Right lobe of liver (tissue), 4 donors: ENCODE measurements at regions not wholly inside any gene's neighbourhood (a gene's known extent, or its start where the extent isn't known, plus 50 kb on each side); places are given as distances from the start of the nearest gene placed in this dataset.

ENCODE experiments used
- CTCF ChIP-seq, 4 donors: fragments of 200-600 bp in 3 of 4; fragments of 450-650 bp in 1 of 4; IDR thresholded peaks; one replicate each; pipeline versions ENCODE4 v1.5.1 to v1.8.0; 2016 to 2022; ENCODE audit warnings: antibody characterized with exemption in 4 of 4, mild to moderate bottlenecking in 2 of 4
- POLR2A ChIP-seq: fragments of 450-650 bp; IDR thresholded peaks from one replicate; pipeline ENCODE4 v1.6.1; 2017; ENCODE audit warnings: antibody characterized with exemption, mild to moderate bottlenecking
- donor health status: DM: no; HTN: no; CAD: no.
- donor health status: DM: no; HTN: no; CAD: no.
- donor health status: DM: no; HTN: yes; CAD: no.

DNA sequence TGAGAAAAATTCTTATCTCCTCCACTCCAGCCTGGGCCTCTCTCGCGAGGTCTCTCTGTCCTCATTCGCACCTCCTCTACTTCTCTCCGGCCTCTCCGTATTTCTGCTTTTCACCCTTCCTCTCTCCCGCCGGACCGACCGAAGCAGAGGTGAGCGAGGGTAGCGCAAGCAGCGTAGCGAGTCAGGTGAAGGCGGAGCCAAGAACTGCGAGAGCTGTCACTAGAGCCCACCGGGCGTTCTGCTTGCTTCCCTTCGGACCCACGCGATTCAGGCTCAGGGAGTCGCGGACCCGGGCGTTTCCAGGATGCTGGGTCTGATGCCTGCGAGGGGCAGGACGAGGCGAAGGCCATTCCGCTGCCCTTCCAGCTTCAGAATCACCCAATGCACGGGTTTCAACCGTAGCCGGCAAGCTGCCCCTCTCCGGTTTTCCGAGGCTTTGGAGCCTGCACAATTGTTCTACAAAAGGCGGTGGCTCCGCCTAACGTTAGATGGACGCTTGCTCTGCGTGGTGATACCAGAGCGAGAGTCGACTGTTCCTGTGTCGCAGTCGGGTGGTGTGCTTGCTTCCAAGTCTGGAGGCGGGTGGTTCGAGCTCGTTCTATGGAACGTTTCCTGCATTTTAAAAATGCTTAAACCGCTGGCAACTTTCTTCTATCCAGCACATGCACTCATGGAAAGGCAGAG is 310.2 kb downstream of the FAM72C start:
- TF ChIP-seq POLR2A (no peak), CTCF (IDR thresholded peaks at IDR 0.05) (no peak)
